NOMO-1 treated with dmso at 0.1 percent for 144 hours (cell line): ENCODE measurements at regions not wholly inside any gene's neighbourhood (a gene's known extent, or its start where the extent isn't known, plus 50 kb on each side); places are given as distances from the start of the nearest gene placed in this dataset.
"Not testable (repeated sequence)": the region's sequence is repeated elsewhere in the genome, so short reads cannot be mapped to it uniquely, and the experiment has no call there.

Experiments used
- DNase-seq: peaks from one replicate; lab custom pipeline; 2025; ENCODE audit not compliant: unreplicated experiment; lab: John Stamatoyannopoulos, UW

DNA sequence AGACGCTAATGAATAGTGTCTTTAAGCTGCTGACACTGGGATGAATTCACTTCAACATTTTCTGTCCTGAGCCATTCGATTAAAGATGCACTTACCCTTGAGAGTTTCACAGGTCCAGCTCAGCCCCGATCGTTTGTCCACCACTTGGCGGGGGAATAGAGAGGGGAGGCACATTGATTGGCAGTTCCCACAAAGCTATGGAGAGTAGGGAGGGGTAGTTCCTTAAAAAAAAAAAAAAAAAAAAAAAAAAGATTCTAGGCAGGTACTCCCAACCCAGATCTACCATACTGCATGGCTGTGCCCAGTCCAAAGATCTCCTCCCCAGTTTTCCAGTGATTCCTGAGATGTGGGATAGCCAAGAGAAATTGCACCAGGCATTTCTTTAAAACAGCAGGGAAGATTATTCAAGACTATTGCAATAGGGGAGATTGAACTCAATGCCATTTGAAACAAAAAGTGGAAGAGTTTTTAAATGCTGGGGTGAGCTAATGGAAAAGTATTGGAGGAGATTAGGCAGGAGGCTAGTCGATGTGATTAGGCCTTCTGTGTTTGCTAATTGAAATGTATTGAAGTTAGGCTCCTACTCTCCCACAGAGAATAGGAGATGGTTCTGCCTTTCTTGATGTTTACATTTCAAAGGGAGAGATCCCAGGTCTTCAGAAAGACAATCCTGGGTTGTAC lies 2217.4 kb upstream of the WWC1 start:
- no peak for DNase-seq

DNA sequence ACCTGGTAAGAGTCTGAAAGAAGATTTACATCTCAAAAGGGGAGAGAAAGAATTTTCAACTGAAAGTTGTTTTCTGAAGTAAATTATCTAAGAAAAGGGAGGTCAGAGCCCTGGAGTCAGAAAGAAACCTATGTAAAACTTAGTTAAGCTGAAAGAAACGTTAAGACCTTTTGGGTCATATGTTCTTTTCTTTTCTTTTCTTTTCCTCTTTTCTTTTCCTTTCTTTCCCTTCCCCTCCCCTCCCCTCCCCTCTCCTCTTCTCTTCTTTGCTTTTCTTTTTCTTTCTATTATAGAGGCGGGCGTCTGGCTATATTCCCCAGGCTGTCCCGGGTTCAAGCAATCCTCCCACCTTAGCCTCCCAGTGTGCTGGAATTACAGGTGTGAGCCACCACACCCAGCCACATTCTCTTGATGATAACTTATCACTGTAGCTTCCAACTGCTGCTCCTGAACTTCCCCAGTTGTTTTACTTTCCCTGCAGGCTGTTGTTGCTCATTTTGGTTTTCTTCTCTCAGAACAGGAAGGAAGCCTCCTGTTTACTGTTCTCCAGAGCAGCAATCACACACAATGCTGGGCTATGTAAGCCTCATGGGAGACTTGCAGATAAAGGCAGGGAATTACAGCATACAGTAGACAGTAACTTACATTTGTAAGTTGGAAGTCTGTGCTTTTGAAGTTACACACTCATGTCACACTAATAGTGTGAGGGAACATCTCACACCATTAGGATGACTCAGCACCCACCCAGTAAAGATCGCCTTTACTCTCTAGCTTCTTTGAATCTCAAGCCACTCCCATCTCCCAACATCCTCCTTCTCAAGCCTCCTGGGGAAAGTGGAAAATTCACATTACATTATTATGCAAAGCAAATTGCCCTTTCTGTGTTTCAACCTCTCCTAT lies 2216.6 kb upstream of the WWC1 start:
- DNase-seq, result no peak

DNA sequence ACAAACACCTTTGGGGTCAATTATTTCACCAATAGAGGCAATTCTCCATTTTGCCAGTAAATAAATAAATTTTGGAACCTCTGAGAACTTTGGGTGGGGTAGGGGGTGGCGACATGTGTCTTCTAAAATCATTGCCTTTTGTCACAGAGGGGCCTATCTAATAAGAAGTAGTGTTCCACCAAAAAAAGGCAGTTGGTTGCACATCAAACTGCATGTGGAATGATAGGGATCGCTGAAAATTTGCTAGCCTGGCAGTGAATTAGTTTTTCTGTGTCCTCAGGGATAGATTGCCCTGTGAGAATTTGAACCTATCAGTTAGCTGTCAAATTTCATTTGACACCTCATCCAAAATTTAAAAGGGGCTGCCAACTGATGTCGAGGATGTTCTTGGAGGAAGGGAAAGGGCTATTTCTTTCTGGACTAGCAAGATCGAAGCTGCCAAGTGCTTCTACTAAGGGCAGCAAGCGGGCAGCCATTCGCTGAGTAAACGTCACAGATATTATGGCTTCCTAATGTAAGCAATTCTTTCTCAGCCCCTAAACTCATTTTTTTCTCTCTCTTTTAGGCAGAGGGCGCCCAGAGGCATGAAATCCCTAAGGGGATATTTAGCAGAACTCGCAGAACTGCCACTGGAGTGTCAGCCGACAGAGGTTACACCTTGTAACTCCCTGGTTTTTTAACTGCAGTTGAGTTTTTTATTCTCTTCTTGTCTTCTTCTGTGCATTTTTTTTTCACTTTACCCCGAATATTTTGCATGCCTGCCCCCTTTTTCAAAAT lies 2208.1 kb upstream of the WWC1 start:
- no peak for DNase-seq

DNA sequence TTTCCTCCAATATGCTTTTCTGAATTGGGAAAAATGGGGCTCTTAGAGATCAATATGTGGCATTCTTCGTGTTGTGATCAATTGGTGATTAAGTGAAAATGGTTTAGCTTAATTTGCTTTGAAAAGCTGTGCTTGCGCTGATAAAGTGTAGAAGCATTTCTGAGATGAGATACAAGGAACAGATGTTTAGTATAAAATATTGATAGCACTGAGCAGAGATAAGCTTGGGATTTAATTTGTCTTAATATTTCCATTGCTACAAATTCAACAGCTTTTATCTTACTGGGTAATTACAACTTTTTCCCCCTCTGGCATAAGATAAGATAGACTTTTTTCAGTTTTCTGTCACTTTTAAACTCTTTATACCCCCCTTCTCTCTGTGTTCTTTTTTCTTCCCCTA lies 2204.9 kb upstream of the WWC1 start:
- DNase-seq, result no peak

DNA sequence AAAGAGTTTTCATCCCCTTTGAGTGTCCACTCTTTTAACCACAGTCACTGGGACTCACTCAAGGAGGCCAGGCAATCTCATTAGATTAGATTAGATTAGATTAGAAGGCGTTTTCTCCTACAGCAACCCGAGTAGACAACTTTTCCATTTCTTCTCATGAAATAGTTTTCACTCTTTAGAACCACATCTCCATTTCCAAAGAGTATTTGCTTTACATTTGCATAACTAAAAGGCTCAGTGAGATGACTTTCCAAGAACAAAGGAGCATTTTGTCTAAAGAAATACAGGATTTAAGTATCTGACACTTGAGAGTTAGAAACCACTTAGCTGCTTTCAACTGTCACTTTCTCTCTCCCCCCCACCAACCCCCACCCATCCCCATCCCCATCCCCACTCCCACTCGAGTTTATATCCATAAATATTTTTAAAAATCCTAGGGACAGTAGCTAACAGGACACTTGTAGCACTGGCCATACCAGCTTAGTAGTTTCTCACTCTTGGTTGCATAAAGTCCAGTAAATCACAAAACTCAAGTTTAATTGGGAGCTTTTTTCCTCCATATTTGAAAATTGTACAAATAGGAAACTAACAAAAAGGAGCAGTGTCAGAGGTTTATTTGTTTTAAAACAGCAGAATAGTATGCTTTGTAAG lies 2202.9 kb upstream of the WWC1 start:
- DNase-seq, result no peak

DNA sequence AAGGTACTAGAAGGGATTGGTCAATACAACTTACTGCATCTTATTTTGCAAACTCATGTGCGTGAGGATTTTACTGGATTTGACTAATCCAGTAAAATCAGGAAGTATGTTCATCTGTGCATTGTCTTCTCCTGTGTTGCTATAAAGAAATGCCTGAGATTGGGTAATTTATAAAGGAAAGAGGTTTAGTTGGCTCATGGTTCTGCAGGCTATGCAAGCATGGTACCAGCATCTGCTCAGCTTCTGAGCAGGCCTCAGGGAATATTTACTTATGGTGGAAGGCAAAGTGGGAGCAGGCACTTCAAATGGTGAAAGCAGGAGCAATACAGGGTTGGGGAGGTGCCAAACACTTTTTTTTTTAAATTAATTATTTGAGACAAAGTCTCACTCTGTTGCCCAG lies 2199.5 kb upstream of the WWC1 start:
- no peak for DNase-seq

DNA sequence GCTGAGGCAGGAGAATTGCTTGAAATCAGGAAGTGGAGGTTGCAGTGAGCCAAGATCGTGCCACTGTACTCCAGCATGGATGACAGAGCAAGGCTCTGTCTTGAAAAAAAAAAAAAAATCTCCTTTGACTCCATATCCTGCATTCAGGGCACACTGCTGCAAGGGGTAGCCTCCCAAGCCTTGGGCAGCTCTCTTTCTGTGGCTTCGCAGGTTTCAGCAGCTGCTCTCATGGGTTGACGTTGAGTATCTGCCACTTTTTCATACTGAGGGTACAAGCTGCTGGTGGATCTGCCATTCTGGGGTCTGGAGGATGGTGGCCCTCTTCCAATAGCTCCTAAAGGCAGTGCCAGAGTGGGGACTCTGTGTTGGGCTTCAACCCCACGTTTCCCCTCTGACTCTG lies 2198.1 kb upstream of the WWC1 start:
- DNase-seq, result no peak

DNA sequence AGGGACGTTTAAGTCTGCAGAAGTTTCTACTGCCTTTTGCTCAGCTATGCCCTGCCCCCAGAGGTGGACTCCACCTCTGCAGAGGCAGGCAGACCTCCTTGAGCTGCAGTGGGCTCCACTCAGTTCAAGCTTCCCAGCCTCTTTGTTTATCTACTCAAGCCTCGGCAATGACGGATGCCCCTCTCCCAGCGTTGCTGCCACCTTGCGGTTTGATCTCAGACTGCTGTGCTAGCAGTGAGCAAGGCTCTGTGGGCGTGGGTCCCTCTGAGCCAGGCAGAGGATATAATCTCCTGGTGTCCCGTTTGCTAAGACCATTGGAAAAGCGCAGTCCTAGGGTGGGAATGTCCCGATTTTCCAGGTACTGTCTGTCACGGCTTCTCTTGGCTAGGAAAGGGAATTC lies 2188.5 kb upstream of the WWC1 start:
- DNase-seq, result no peak

DNA sequence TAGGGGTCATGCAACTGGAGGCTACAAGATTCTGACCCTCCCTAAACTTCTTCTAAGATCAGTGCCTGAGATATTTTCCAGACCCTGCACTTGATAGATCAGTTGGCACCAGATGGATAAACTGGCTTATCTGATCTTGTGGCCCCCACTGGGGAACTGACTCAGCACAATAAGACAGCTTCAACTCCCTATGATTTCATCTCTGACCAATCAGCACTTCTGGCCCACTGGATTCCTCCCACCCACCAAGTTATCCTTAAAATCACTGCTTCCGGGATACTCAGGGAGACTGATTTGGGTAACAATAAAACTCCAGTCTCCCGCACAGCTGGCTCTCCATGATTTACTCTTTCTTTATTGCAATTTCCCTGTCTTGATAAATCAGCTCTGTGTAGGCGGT lies 2180.4 kb upstream of the WWC1 start:
- no peak for DNase-seq

DNA sequence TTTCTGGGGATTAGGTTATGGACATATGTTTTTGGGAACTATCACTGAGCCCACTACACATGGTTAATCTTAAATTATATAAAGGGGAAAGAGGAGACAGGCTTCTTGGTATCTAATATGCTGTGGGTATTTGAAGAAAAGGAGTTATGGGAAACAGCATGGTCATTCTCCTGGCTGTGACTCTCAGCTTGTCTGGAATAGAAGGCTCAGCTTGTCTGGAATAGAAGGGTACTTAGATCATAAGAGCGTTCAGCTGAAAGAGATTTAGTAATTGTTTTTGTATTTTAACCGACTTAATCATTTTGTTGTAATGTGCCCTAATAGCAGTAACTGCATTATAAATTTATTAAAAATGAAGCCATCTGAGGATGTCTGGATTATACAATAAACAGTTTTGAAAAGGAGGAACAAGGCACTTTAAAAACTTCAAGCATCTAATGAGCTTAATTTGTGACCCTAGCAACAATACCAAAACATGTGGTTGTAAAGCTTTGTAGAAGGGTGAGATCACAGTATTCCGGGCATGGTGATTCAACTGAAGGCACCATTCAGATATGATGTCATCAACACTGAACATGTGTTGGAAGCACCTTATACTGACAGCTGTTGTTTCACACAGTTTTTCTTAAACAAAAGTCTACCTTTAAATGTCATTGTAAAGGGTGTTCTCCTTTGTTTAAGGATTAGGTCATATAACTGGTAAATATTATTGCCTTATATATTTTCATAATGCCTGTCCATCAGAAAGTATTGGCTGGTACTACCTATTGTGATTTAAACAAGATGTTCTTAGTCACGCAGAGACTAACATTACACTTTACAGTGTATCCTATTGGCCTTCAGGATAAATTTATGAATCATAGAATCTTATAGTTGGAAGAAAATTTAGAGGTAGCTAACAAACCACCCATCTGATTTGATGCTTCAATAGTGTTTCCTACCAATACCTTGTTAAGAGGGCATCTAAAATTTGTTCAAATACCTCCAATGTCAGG lies 2174.1 kb upstream of the WWC1 start:
- DNase-seq, result no peak

DNA sequence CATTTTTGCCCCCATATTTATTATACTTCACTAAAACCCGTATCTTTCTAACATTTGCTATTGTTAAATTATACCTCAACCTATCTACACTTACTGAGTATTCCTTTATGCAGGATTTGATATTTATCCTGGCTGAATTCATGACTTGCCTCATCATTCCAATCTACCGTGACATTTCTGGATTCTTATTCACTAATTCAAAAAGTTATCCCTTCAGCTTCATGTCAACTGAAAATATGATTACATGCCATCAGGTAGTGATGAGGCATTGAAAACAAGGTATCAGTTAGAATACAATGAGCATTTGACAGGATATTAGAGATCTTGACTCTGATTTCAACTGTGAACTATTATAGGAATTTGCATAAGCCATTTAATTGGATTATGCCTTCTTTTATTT lies 2171.9 kb upstream of the WWC1 start:
- DNase-seq, result no peak

DNA sequence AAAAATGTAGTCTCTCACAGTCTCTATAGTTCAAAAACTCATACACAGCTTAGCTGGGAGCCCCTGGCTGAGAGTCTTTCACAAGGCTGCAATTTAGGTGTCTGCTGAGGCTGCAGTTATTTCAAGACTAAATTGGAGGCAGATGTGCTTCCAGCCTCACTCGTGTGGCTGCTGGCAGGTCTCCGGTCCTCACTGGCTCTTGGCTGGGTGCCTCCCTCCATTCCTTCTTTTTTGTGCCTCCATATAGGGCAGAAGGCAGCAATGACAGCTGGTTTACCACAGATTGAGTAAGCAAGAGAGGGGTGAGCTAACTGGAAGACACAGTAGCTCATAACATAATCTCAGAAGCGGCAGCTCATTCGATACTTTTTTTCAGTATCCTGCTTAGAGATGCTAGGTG lies 2167.7 kb upstream of the WWC1 start:
- DNase-seq, result no peak

DNA sequence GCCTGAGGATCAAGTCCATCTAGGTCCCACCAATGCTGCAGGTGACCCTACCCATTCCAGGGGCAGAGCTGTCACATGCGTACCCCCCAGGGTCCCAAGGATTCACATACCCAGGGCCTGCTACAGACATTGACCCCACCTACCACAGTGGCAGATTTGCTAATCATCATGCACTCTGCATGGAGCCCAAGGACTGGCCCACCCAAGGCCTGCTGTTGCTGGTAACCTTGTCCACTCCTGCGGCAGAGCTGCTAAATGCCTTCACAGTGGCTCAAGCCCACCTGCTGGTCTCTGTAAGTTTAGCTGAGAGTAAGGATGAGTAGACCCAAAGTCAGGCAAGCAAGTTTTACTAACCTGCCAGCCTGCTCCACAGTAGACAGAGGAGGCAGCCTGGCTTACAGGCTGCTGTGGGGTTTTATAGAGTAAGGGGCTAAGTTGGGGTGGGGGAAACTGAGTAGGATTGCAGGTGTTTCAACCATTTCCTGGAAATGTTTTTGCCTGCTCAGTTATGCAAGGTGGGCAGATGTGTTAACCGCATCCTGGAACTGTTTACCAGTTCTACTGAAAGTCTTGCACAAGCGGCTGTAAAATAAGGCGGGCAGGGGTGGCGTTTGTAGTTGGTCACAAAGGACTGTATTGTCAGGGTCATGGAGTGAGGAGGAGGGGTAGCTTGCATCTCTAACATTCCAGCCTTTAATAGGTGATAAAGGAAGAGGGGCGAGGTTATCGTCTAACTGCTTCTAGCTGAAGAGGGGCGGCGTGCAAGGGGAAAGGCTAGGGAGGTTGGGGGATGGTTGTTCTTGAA lies 2163.5 kb upstream of the WWC1 start:
- no peak for DNase-seq

DNA sequence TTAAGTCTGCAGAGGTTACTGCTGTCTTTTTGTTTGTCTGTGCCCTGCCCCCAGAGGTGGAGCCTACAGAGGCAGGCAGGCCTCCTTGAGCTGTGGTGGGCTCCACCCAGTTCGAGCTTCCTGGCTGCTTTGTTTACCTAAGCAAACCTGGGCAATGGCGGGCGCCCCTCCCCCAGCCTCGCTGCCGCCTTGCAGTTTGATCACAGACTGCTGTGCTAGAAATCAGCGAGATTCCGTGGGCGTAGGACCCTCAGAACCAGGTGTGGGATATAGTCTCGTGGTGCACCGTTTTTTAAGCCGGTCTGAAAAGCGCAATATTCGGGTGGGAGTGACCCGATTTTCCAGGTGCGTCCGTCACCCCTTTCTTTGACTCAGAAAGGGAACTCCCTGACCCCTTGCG lies 2146.3 kb upstream of the WWC1 start:
- not testable (repeated sequence) for DNase-seq

DNA sequence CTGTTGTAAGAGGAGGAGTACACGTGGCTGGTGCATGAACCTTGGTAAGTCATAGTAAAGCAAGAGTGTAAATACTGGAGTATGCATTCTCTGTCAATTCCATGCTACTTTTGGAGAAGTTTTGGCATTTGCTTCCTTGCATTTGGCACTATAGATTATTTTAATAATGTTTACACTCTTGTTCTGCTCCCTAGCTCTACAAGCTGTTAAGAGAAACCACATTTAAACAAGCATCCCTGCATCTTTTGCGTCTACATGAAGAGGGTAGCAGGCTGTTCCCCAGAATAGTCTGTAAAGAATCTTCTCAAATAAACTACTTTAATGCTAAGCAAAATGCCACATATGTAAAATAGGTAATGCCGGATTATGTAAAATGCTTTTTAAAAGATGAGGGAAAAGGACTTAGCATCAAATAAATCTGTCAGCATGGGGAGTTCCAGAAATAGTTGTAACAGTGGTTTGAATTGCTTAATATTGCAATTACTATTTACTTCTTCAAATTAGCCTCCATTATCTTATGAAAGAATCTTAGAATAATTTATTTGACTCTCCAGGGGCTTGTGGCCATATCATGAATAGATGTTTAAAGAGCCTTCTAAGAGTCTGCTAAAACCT lies 2127.3 kb upstream of the WWC1 start:
- no peak for DNase-seq

DNA sequence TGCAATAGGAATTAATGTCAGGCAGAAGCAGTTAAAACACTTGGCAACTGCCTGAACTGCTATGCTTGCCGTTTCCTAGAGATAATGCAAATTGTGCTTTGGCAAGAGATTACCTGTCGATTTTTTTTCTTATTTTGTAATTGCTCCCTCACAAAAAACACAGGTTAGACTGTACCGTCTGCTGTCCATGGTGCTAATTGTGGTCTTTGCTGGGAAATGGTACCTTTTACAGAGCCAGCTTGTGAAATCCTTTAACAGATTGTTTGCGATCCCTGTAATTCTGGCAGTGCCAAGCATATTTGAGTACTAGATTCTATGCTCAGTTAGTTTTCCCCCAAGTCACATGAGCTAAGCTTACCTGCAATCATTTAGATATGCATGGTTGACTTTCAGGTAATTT lies 2125.8 kb upstream of the WWC1 start:
- no peak for DNase-seq

DNA sequence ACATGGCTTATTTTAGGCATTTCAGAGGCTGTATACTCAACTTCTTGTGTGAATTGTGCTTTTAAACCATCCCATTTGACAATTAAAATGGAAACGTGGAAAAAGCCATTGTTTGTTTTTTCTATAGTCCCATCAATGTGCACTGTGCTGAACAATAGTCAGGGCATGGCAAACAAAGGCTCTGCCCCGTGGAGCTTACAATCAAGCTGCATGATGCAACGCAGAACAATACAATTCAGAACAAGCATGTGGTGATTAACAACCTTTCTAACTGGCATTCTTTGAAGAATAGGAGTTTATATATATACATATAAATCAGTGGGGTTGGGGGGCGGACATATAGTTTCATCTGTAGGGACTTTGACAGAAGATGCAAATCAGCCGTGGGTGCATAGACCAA lies 2125.4 kb upstream of the WWC1 start:
- DNase-seq, result no peak

DNA sequence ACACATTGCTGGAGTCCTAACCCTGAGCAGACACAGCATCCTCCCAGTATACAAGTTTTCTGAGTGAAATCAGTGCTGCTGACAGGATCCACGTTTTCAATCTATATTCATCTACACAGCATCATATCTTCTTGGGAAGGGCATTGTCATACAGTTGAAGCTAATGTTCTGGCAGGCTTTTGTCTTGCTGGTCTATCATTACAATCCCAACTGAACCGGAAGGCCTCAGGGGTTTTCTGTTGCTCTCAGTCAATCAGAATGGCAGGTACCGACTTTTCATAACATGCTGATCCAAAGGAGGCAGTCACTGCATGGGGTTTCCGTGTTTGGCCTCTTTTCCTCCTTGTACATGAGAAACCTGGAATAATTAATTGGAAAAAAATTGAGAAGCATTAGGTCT lies 2118.8 kb upstream of the WWC1 start:
- no peak for DNase-seq
